GDM1 (cell line): ENCODE measurements at regions not wholly inside any gene's neighbourhood (a gene's known extent, or its start where the extent isn't known, plus 50 kb on each side); places are given as distances from the start of the nearest gene placed in this dataset.

Experiments used
- DNase-seq: peaks from one replicate; lab custom pipeline; 2025; lab: John Stamatoyannopoulos, UW

- DNase-seq, result no peak
Observed at GRCh38 chr2:104444392-104444791, 409.5 kb upstream of the POU3F3 start.

GRCh38 chr2:104444889-104445288 lies 409.0 kb upstream of the POU3F3 start:
- no peak for DNase-seq

- DNase-seq, result no peak
Observed at GRCh38 chr2:104447831-104448434, 406.0 kb upstream of the POU3F3 start.

GRCh38 chr2:104448661-104449440 lies 405.1 kb upstream of the POU3F3 start:
- no peak for DNase-seq

- no peak for DNase-seq
Observed at GRCh38 chr2:104452558-104452957, 401.4 kb upstream of the POU3F3 start.

- DNase-seq, result no peak
Observed at GRCh38 chr2:104462731-104463130, 391.2 kb upstream of the POU3F3 start.

- DNase-seq, result peak; percentile 32
Observed at GRCh38 chr2:104465981-104466380, 387.9 kb upstream of the POU3F3 start.

- no peak for DNase-seq
Observed at GRCh38 chr2:104468846-104469245, 385.1 kb upstream of the POU3F3 start.

GRCh38 chr2:104472076-104472475 lies 381.8 kb upstream of the POU3F3 start:
- DNase-seq, result no peak

GRCh38 chr2:104473546-104473945 lies 380.4 kb upstream of the POU3F3 start:
- no peak for DNase-seq

- no peak for DNase-seq
Observed at GRCh38 chr2:104474716-104475115, 379.2 kb upstream of the POU3F3 start.

GRCh38 chr2:104476075-104476474 lies 377.8 kb upstream of the POU3F3 start:
- DNase-seq, result no peak

GRCh38 chr2:104476563-104476988 lies 377.3 kb upstream of the POU3F3 start:
- DNase-seq, result no peak

GRCh38 chr2:104481341-104481740 lies 372.6 kb upstream of the POU3F3 start:
- DNase-seq, result no peak

- DNase-seq, result no peak
Observed at GRCh38 chr2:104487366-104487765, 366.5 kb upstream of the POU3F3 start.

GRCh38 chr2:104493698-104494097 lies 360.2 kb upstream of the POU3F3 start:
- no peak for DNase-seq

GRCh38 chr2:104501342-104501741 lies 352.6 kb upstream of the POU3F3 start:
- no peak for DNase-seq

- no peak for DNase-seq
Observed at GRCh38 chr2:104501929-104502328, 352.0 kb upstream of the POU3F3 start.

GRCh38 chr2:104502901-104503300 lies 351.0 kb upstream of the POU3F3 start:
- DNase-seq, result no peak

- DNase-seq, result no peak
Observed at GRCh38 chr2:104504331-104505073, 349.4 kb upstream of the POU3F3 start.

GRCh38 chr2:104518256-104518655 lies 335.7 kb upstream of the POU3F3 start:
- no peak for DNase-seq

- DNase-seq, result no peak
Observed at GRCh38 chr2:104521247-104521646, 332.7 kb upstream of the POU3F3 start.

- DNase-seq, result no peak
Observed at GRCh38 chr2:104523921-104524320, 330.0 kb upstream of the POU3F3 start.
